ENCODE measurements at regions not wholly inside any gene's neighbourhood (a gene's known extent, or its start where the extent isn't known, plus 50 kb on each side); places are given as distances from the start of the nearest gene placed in this dataset.

GRCh38 chr16:60123392-60124023 is 1389.4 kb upstream of the GOT2 start:
- TF ChIP-seq CTCF (IDR thresholded peaks at IDR 0.05; ENCODE audit: insufficient read depth, low read length, poor library complexity, severe bottlenecking) = no peak
- TF ChIP-seq EZH2phosphoT487 (conservative IDR thresholded peaks at IDR 0.05; ENCODE audit: low read length) = no peak

All from SU-DHL-6 (cell line).